Activated CD4-positive, alpha-beta T cell treated with anti-CD3 and anti-CD28 coated beads, Interleukin-2, Interleukin-6, amounts not matched to agents 100 ng/mL and 50 ng/mL, durations not matched to agents 16 hours and 8 hours (primary cell): ENCODE measurements at regions not wholly inside any gene's neighbourhood (a gene's known extent, or its start where the extent isn't known, plus 50 kb on each side); places are given as distances from the start of the nearest gene placed in this dataset.

Source experiments
- DNase-seq: peaks from one replicate; pipeline ENCODE4 v3.0.0-alpha.2; 2020

DNA sequence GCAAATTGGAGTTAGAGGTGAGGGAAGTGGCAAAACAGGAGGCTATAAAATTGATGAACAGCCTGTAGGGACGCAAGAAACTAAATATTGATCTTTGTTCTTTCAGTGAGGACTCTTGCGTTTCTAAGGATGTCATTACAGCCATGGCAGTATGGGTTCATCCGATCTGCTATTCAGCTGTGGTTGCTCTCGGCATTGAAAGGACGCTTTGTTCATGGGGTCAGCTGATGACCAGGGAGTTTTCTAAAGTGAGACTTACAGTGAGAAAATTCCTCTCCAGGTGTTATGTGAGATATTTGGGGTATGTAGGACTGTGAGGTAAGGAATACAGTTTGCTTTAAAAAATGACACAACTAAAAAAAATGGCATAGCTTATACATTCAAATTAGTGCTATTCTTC is 52.7 kb upstream of the PELI1 start:
- no peak for DNase-seq

DNA sequence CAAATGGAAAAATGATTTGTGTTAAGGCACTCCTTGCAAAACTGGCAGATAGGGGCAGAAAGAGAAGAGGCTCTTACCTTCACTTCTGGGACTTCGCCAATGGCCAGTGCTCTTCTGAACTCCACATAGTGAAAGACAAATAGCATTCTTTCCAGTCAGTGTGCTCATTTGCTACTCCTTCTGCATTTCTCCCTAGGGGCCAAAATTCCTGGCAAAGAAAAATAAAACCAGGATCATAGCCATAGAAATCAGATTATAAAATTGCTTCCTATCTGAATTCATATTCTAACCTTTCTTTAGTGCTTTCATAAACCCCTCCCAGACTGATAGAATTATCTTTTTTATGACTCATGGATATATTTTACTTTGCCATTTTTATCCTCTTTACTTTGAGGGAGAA is 56.9 kb upstream of the PELI1 start:
- no peak for DNase-seq

DNA sequence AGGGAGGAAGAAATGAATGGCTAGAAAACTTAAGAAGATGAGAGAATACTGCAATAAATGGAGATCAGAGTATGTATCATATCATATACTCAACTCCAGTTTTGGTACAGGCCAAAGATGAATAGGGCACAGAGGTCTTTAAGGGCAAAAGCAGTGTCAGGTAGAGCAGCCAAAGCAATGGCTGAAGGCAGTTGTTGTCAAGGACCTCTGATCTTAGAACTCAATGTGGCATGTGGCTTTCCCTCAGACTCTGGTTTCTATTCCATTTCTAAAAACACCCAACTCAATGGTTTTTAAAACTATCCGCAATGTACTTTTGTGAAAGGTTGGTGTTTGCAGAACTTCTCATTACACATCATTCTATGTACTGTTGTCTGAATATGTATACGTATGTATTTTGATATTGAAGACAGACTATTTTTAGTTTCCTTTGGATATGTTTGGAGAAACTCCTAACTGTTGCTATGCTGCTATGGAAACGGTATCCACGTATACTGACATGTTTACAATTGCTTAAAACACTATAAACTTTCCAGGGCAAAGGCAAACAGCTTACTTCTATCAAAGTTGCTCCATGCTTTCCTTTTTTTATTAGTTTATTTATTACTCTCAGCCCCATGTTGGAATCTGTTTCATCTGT is 58.1 kb upstream of the PELI1 start:
- DNase-seq = no peak

DNA sequence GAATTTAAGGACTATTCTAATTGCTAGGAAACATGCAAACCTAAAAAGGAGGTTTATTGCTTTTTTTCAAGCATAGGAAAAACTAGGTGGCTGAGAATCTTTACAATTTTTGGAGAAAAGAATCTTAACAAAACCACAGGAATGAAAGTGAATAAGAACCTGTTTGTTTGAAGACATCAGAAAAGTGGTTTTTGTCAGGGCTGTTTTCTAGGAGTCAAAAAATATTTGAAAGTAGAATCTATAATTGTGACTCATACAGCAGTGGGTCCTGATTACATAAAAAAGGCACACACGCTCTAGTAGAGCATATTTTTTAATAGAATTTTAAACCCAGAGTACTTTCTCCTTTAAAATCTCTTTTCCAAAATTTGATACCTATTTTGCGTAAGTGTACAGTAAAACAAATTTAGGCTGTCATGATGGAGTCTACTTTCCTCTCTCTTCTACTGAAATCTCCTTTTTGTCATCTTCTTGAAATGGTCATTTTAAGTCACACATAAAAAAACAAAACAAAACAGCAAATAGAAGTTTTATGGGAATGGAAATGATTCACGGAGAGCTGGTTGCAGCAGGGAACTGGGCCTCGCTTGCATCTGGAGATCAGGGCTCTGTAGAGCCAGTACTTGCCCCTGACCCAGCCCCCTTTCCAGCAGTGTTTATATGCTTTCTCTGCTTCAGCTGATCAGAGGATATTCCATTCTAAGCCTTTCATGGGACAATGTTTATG is 59.1 kb upstream of the PELI1 start:
- DNase-seq = no peak

DNA sequence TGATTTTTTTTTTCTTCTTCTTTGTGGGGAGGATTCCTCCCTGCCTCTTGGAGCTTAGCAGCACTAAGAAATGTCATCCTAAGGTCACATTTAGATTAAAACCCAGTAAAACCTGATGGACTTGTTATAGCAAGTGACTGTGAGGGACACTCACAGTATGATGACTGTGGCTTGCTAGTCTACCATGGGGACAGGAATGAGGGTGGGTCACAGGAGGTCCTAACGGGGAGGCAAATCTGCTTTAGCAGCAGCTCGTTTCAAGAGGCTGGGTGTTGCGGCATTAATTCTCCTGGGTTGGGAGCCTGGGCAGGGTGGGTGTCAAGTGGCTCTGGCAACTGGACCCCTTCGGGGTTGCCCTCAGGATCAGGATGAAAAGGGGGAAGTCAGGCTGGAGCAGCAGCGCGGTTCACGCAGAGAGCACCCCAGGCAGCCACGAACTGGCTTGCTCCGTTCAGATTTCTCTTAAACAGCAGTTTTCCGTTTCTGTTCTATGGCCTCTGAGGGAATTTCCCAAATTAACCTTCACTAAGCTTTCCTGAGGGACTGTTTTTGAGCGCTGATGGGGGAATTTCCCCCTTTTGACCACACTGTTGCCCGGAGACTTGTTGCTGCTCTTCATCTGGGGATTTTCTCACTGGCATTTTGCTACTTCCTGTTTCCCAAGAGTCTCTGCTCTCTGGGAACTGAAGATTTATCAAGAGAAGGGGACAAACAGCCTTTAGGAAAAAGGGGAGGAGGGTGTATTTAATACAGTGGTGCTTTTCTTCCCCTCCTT is 59.8 kb upstream of the PELI1 start:
- DNase-seq = peak; percentile 78

DNA sequence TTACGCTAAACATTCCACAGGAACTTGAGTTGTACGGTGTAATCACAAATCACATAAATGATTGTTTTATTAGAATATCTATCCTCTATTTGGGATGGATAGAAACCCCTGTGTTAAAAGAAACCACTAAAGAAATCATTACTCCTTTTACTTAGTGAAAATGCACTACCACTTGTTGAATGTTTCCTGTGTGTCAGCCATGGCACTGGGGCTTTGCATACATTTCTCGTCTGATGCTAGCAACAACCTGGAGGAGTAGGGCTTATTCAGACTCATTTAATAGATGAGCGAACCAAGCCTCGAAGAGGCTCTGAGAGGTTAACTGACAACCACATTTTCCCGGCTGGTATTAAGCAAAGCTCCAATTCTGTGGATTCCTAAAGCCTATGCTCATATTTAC is 60.5 kb upstream of the PELI1 start:
- DNase-seq = no peak

DNA sequence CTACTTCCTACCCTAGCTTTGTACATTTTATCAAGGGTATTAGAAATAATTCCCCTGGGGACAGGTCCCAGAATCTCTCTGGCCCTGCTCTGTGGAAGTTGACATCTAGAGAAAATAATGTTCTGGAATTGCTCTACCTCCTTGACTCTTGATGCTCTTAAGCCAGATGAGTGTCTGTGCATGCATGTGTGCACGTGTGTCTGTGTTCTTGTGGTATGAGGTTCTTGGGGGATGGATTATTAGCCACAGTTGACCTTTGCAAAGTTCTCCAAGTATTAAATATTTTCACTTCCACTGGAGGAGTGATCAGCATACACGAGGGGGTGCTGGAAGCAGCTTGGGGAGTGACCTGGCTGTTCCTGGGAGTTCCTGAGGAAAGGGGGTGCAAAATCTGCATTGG is 61.2 kb upstream of the PELI1 start:
- no peak for DNase-seq

DNA sequence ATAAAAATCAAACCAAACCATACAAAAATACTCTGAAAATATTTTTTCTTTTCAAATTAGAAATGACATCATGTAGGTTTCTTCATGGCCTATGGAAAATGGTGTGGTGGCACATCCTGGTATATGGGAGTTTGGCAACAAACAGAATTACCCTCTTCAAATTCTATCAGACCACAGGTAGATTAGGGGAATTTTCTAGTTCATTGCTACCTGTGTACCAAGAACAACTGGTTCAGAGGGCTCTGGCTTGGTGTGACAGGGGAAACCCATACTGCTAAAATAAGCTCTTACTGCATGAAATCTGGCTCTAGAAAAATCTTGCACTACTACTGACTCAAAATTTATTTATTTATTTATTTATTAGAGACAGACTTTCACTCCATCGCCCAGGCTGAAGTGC is 63.4 kb upstream of the PELI1 start:
- no peak for DNase-seq

DNA sequence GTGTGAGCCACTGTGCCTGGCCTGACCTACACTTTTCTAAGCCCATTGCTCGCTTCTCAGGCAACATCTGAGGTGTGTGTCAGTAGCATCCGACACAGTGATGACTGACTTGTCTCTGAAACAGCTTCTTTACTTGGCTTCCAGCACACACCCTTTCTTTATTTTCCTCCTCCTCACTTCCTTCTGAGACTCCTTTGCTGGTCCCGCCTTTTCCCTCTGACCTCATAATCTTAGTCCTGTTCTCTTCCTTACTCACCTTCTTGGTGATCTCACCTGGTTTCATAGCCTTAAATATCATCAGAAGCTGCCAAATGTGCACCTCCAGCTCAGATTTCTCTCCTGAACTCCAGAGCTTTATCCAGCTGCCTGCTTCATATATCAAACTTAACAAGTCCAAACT is 66.6 kb upstream of the PELI1 start:
- no peak for DNase-seq

DNA sequence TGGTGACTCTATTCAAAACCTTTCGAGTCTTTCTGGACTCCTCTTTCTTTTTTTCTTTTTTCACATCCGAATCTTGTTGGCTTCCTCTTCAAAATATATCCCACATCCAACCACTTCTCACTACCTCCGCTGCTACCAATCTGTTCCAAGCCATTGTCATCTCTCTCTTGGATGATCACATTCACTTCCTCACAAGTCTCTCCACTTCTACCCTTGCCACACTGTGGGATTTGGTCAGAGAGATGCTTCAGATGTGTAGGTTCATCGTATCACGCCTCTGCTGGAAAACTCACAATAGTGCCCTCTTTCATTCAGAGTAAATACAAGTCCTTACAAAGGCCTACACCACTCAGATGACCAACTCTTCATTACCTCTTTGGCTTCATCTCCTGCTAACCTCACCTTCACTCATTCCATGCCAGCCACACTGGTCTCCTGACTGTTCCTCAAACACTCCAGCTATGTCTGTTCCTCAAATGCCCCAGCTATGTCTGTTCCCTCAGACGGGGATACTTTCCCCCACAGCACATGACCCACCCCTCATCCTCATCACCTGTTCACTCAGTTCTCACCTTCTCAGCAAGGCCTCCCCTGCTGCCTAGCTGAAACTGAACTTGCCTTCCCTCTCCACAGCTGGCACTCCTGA is 67.2 kb upstream of the PELI1 start:
- no peak for DNase-seq

DNA sequence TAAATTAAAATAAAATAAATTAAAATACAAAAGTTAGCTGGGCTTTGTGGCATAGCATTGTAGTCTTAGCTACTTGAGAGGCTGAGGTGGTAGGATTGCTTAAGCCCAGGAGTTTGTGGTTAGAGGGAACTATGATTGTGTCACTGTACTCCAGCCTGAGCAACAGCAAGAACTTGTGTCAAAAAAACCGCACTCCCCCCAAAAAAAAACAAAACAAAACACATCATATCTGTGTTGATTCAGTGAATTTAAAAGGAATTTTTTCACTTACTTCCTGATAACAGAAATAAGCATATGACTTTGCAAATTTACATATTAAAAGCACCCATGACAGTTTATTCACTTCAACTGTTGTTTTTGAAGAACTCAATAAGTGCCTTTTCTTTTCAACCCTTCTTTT is 68.1 kb upstream of the PELI1 start:
- peak; percentile 76 for DNase-seq

DNA sequence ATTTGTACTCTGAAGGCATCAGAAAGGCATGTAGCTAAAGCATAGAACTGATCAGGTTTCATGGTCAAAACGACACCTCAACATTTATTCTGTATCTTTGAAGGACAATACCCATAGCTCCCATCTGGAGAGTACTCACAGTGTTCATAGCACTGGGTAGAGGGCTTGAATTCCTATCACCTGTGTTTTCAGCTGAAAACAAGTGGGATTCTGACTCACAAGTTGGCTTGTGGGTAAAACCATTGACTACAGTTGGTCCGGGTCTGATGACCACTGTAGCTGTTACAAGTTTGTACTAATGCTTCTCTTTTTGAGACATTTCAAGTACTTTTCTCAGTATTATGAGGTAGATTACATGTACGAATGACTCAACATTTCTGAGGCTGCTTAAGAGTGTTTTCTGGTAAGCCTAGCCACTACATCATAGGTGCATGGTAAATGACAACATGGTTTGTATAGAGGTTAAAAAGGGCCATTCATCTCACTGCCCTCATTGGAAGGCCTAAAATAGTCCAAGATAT is 68.6 kb upstream of the PELI1 start:
- DNase-seq = peak; percentile 91

DNA sequence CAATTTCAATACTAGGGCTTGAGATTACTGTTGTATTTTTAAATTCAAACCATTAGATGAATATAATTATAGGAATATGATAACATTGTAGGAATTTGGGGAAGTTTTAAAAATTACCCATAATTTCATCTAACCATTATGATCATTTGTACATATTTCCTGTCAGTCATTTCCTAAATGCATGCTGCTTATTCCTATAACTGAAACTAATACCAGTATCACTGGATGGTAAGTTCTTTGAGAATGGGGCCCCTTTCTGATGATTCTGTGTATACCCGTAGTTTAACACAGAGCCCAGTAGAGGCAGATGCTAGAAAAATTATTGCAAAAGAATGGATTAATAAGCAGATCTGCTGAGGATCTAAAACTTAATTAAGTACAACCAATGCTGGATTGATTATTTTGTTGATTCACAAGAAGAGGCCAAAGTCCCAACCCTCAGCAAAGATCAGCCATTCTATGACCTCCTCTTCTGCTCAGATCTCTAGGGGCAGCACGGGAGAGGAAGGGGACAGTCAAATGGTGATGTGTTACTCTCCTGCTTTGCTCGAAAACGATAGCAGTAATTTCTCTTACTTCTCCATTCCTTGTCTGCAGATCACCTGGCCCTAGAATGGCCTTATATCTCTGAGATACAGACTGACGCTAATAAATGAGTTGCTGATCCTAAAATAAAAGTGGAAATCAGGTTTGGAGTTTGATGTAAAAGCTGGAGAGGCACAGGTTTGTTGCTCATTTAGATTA is 69.5 kb upstream of the PELI1 start:
- DNase-seq = peak; percentile 63

DNA sequence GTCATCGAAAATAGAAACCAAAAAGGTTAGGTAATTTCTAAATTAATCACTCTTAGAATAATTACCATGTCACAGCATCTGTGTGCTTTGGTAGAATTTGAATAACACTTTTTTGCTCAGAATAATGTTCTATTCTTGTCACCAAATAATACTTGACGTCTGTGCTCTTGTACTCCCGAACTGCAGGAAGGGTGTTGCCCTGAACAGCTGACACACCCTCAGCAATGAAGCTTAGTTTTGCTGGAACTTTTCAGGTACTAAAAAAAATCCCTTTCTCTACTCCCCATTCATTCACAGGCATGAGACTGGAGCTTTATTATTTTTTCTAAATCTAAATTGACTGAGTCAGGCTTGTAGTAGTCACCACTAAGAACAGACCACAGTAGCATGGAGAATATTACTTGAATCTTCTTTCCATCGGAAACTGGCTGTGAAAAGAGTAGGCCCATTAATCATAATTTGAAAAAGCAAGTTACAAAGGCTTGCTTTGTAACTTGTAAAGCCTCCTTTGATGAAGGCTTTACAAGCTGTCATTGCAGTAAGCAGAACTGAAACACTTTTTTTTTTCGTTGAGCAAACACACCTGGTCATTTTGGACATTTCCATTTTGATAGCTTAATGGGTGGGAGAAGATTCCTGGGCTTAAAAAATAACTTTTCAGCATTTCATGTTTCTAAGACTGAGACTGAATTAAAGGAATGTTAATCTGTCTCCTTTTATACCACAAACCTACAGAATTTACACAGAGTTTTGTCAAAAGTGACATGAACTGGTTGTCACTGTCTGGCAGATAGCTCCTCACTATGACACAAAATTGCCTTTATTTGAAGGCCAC is 70.3 kb upstream of the PELI1 start:
- peak; percentile 74 for DNase-seq

DNA sequence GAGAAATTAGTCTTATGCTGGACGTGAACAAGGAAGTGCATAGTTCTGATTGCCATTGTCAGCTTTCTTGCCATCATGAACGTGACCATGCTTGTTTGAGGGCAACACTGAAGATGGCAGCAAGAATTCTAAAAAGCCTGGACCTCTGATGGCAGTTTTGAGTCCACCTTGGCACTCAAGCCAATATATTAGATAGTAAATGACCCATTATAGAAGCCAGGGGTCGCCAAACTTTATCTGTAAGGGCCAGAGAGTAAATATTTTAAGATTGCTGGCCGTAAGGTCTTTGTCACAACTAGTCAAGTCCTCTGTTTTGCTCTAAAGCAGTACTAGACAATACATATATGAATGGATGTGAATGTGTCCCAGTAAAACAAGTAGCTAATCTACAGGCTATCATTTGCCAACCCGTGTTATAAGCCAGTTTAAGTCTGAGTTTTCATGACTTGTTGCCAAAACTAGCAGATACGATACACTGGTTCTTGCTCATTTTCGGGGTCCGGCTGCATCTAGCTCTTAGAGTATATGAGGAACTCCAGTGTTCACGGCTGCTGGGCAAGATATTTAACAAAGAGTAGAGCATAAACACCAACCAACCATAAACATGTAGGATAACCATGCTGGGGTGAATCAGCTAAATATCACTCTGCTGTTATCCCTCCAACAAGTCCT is 73.1 kb upstream of the PELI1 start:
- DNase-seq = no peak

DNA sequence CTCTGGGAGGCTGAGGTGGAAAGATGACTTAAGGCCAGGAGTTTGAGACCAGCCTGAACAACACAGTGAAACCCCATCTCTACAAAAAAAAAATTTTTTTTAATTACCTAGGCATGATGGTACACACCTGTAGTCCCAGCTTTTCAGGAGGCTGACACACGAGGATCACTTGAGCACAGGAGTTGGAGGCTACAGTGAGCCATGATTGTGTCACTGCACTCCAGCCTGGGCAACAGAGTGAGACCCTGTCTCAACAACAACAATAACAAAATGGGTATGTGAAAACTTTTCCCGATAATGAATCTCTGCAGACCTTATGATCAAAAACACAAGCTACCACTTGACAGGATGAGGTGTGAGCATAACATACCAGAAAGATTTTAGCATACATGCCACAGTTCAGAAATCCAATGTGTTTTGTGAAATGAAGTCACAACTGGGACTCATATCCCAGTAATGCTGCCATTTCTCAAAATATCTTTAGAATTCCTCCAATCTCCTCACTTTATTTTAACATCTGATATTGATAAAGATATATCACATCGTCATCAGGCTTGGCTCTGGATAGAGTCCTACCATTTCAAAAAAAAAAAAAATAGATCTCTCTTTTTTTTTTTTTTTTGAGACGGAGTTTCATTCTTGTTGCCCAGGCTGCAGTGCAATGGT is 74.0 kb upstream of the PELI1 start:
- no peak for DNase-seq

DNA sequence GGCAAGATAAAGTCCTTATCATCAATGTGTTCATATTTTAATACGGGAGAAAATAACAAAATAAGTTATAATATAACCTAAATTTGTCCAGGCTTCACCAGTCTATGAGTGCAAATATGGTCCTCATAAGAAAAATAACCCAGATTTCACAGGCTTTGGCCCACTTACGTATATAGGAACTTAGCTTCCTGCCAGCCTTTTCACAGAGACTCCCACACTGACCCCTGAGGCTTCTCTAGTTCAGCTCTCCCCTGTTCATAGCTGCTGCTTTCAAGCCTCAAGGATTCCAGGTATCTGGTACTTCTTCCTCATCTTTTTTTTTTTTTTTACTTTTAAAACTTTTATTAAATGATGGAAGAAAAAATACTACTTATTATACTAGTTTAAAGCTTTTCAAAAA is 74.9 kb upstream of the PELI1 start:
- no peak for DNase-seq

DNA sequence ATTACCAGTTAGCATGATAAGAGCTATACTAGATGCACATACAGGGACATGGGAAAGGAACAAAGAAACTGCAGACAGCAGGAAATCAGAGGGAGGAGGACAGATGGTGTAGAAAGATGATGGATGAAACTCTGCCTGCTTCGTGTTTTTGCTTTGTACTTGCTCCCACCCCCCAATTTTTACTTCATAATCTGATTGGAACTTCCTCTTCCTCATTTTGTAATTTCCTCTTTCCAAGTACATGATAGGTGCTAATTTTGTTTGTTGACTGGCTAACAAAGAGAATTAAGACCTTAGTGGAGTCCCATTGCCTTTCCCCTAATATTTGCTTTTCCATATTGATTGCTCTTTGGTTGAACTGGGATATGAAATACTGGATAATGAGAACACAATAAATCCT is 76.0 kb upstream of the PELI1 start:
- DNase-seq = no peak

DNA sequence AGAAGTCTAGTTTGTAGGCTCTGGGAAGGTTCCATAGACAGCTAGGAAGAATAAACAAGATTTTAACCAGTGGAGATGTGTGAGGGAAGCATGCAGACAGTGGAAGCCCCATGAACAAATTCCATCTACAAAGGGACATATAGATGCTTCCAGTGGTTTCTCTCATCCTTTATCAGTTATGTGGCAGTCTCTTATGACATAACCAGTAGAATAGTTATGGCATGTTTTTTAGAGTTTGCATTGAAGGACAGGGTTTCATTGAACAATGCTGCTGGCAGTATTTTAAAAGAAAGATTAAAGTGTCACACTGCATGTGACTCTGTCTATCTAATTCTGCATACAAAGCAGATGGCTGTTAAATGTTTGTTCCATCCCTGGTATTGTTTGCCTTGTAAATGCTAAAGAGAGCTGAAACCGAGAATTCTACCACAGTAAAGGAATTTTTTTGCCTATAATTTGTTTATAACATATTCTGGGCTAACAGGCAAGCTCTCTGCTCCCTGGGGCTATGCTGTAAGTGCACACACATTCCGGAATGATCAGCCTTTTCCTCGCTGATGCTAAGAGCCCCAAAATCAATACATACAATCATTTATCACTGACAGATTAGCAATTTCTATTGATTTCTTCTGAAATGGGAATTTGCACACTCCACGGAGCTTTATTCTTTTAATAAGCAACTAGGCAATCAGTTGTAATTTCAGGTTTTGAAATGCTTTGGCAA is 76.8 kb upstream of the PELI1 start:
- DNase-seq = no peak

DNA sequence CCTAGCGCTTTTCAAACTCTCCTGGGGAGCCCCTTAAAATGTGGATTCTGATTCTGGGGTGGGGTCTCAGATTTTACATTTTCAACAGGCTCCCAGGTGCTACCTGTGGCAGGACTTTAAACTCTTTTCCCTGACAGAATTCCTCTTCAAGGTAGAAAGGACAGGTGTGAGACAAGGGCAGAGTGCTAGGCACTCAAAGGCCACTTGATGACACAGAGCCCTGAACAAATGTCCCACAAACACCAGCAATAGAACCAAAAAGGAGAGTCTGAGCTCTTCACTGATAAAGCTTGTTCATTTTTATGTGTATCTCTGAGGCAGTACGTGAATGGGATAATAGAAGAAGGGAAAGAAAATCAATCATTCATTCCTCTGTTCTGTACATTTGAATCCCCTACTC is 77.7 kb upstream of the PELI1 start:
- DNase-seq = no peak
